Right cardiac atrium (tissue), 5 donors: ENCODE measurements at regions not wholly inside any gene's neighbourhood (a gene's known extent, or its start where the extent isn't known, plus 50 kb on each side); places are given as distances from the start of the nearest gene placed in this dataset.

Source experiments
- ATAC-seq, 2 donors: fragments of 200-7000 bp; cut with Tn5 transposase; one replicate each; pipeline versions ENCODE4 v1.8.0 to v1.9.1; 2020; ENCODE audit warnings: moderate library complexity in 2 of 2, mild to moderate bottlenecking in 1 of 2
- DNase-seq, 3 donors: peaks; one replicate each; pipeline ENCODE4 v3.0.0-alpha.2; 2020
- H3K27ac ChIP-seq: one replicate; pipeline ENCODE4 v1.5.1; 2013; ENCODE audit warnings: mild to moderate bottlenecking, low read length, control low read depth, moderate library complexity
- H3K27me3 ChIP-seq: one replicate; pipeline ENCODE4 v1.6.1; 2013; ENCODE audit not compliant: control insufficient read depth, insufficient read depth
- H3K4me1 ChIP-seq: one replicate; pipeline ENCODE4 v1.6.1; 2013; ENCODE audit warnings: low read length; ENCODE audit not compliant: control insufficient read depth, insufficient read depth
- H3K4me3 ChIP-seq: one replicate; pipeline ENCODE4 v1.5.1; 2013; ENCODE audit warnings: low read length, control low read depth
- H3K9me3 ChIP-seq: one replicate; pipeline ENCODE4 v1.6.1; 2013; ENCODE audit warnings: low read length; ENCODE audit not compliant: control insufficient read depth
- whole genome bisulfite sequencing: extraction: QIAGEN DNeasy Blood & Tissue Kit; methylation state at CpG from one replicate; pipeline ENCODE4 v1.1.7; 2013; 5-methylcytosine and 5-hydroxymethylcytosine counted together
- intact Hi-C, 4 donors: fragments of 100-400 bp; cut with DNase I; formaldehyde crosslinking; loops; one replicate each; pipeline versions ENCODE4 v1.11.0 to v1.14.0; 2022 to 2023
- donor health status: healthy with polysubstance abuse.
- donor health status: DM: no; HTN: yes; CAD: no.
- donor health status: DM: no; HTN: no; CAD: no.
- donor health status: DM: no; HTN: yes; CAD: no; lungs with severe emphysema.
- donor health status: DM: yes; HTN: yes; CAD: no.

DNA sequence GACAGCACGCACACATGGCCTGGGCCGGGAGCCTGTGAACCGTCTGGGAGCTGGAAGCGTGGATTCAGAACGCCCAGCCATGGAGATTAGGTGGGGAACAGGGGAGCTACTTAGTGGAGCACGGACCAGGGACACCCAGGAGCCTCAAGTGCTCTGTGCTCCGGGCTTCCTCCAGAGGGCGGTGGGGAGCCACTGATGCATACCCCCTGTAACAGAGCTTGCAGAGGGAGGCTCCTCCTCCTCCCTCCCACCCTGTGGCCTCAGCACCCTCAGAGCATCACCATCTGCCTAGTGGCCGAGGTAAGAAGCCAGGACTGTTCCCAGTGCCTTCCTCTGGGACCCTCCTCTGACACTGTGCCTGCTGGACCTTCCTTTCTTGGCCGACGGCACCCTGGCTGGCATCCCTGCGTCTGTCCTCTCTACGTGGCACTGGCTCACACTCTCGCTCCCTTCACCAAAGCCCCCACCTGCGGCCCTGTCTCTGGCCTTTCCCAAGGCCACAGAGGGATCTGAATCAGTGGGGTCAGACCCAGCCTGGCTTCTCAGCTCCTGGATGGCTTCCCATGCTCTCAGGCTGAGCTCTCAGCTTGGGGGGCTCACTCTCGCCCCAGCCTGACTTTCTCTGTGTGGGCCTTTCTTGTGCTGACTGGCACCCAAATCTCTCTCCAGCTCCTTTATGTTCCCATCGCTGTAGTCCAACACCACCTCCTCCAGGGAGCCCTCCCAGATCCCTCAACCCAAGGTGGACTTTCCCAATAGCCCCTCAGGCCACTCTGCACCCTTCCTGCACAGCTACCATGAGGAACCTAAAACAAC is 780.9 kb downstream of the BRD1 start:
- peak in 2 of 3 donors; percentile 61 to 79 for DNase-seq
- intact Hi-C loops = loop anchor here in 3 of 4 donors (5.0 kb wide), 2 partner anchors 256 to 261 kb away; no protein-coding TSS in a partner anchor
- no peaks in the 10 kb centered on the region for H3K9me3 ChIP-seq
- no peak overlapping the region for H3K27ac ChIP-seq
- H3K27me3 ChIP-seq = no peaks in the 10 kb centered on the region
- peak; percentile 63 to 90 for ATAC-seq
- H3K4me3 ChIP-seq = no peak overlapping the region
- H3K4me1 ChIP-seq = no peaks in the 10 kb centered on the region
- 46% methylated on average over 17 of the region's 17 CpGs for WGBS

DNA sequence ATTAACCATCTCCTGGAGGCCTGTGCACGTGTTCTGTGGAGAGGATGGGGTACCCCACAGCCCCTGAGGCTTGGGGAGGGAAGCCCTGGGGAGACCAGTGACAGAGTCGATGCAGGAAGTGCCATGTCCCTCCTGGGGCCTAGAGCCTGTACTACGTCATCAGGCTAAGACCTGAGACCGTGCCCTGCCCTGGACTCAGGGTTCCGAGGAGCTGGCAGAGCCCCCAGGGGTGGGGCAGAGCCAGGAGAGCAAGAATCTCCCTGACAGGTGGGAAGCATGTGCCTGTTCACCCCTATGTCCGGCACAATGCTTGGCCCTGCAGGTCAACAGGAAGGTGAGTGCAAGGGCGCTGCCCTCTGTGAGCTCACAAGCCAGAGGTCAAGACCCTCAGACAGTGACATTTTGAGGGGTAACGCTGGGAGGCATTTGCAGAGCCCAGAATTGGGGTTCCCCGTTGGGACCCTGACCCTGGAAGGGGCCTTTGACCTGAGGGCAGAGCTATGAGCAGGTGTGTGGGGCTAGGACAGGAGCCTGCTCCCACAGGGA is 781.6 kb downstream of the BRD1 start:
- no peaks in the 10 kb centered on the region for H3K4me1 ChIP-seq
- H3K27ac ChIP-seq = no peak overlapping the region
- 60% methylated on average over 9 of the region's 9 CpGs for WGBS
- no peaks in the 10 kb centered on the region for H3K9me3 ChIP-seq
- no peak for DNase-seq
- intact Hi-C loops = loop anchor here in 3 of 4 donors (5.0 kb wide), 2 partner anchors 256 to 261 kb away; no protein-coding TSS in a partner anchor
- peak in 1 of 2 donors; percentile 13 for ATAC-seq
- H3K27me3 ChIP-seq = no peaks in the 10 kb centered on the region
- no peak overlapping the region for H3K4me3 ChIP-seq

DNA sequence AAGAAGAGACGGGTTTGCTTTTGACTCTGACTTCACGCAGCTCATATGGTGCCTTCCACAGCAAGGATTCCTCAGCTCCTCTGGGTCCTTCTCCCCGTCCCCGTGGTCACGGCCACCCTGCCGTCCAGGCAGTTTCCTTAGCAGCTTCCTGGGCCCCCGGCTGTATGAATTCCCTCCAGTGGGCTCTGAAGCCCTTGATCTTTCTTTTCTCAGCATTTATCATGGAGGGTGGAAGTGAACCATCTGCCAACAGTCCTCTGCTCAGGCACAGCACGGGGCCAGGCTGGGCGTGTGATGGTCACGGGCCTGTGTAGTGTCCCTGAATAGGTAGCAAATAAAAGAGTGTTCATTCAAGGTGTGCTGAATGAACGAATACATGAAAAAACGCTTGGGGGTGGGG is 782.4 kb downstream of the BRD1 start:
- Histone ChIP-seq H3K9me3 (no peaks in the 10 kb centered on the region), H3K27me3 (no peaks in the 10 kb centered on the region), H3K4me1 (no peaks in the 10 kb centered on the region), H3K4me3 (no peak overlapping the region), H3K27ac (no peak overlapping the region)
- WGBS = 65% methylated on average over 12 of the region's 12 CpGs
- intact Hi-C loops = loop anchor here in 3 of 4 donors (5.0 kb wide), 2 partner anchors 257 to 262 kb away; no protein-coding TSS in a partner anchor
- DNase-seq (no peak), ATAC-seq (no peak)

- ATAC-seq (no peak), DNase-seq (no peak)
- Histone ChIP-seq H3K4me1 (no peaks in the 10 kb centered on the region), H3K27me3 (no peaks in the 10 kb centered on the region), H3K9me3 (no peaks in the 10 kb centered on the region), H3K27ac (no peak overlapping the region), H3K4me3 (no peak overlapping the region)
- 83% methylated on average over 12 of the region's 12 CpGs for WGBS
- intact Hi-C loops = loop anchor here in 3 of 4 donors (5.0 kb wide), 2 partner anchors 258 to 263 kb away; no protein-coding TSS in a partner anchor
These were observed 782.9 kb downstream of the BRD1 start for GRCh38 chr22:49044776-49045175.

DNA sequence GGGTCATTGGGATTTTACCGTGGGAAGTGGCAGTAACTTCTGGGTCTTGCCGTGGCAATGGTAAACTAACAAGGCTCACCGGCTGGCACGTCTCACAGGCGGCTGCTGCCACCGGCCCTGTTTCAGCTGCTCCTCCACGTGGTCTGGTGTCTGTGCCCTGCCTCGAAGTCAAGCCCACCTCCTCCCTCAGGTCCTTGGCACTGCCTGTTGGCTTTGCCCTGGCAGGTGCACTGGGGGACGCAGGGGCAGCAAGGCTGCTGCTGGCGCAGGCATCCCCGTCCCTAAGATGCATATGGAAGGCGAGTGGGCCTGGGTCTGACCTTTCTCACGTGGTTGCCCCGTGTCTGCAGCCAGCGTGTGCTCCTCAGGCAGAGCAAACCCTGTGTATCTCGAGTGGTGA is 783.6 kb downstream of the BRD1 start:
- no peaks in the 10 kb centered on the region for H3K4me1 ChIP-seq
- DNase-seq (no peak), ATAC-seq (no peak)
- H3K9me3 ChIP-seq = no peaks in the 10 kb centered on the region
- H3K4me3 ChIP-seq = no peak overlapping the region
- intact Hi-C loops = no loop called here
- 71% methylated on average over 16 of the region's 16 CpGs for WGBS
- no peak overlapping the region for H3K27ac ChIP-seq
- H3K27me3 ChIP-seq = no peaks in the 10 kb centered on the region

- no peaks in the 10 kb centered on the region for H3K4me1 ChIP-seq
- ATAC-seq (no peak), DNase-seq (no peak)
- H3K27me3 ChIP-seq = no peaks in the 10 kb centered on the region
- H3K9me3 ChIP-seq = no peaks in the 10 kb centered on the region
- no peak overlapping the region for H3K27ac ChIP-seq
- WGBS = 69% methylated on average over 28 of the region's 28 CpGs
- H3K4me3 ChIP-seq = no peak overlapping the region
- intact Hi-C loops = no loop called here
These were observed 784.5 kb downstream of the BRD1 start for GRCh38 chr22:49042877-49043859.

DNA sequence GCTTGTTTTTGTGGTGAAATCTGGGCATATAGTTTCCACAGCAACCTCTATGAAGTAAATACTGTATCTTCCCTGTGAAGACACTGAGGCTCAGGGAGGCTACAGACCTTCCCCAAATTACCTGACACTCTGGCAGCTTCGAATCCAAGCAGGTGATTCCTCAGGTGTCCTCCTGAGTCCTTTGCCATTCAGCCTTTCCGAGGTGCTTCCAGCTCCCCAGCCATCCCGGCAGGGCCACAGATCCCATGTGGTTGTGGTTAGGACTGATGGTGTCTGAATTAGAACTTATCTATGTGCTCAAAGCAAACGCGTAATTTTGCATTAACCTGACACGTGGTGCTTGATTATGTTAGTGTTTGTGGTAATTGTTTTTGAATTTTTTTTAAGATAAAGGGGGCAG is 785.6 kb downstream of the BRD1 start:
- Histone ChIP-seq H3K4me3 (no peak overlapping the region), H3K4me1 (no peaks in the 10 kb centered on the region), H3K9me3 (no peaks in the 10 kb centered on the region), H3K27ac (no peak overlapping the region), H3K27me3 (no peaks in the 10 kb centered on the region)
- intact Hi-C loops = no loop called here
- 71% methylated on average over 6 of the region's 6 CpGs for WGBS
- DNase-seq (no peak), ATAC-seq (no peak)

- Histone ChIP-seq H3K4me3 (no peak overlapping the region), H3K27ac (no peak overlapping the region), H3K27me3 (no peaks in the 10 kb centered on the region), H3K4me1 (no peaks in the 10 kb centered on the region), H3K9me3 (no peaks in the 10 kb centered on the region)
- WGBS = 86% methylated on average over 20 of the region's 20 CpGs
- intact Hi-C loops = no loop called here
- DNase-seq (no peak), ATAC-seq (no peak)
These were observed 786.8 kb downstream of the BRD1 start for GRCh38 chr22:49040754-49041467.

DNA sequence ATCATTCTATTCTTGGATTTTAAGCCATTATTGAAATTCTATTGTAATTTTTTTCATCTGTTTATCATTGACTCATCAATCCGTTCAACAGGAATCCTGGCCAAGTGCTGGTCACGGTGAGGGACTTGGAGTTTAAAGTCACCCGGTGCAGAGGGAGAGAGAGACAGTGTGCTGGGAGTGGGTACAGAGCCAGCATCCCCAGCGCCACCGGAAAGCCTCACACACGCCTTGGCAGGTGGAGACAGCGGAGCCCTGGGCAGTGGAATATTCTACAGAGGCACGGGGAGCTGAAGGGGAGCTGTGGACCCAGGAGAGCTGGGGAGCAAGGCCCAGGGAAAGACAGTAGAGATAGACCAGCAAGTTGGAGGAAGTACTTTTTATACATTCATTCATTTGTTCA is 787.6 kb downstream of the BRD1 start:
- Histone ChIP-seq H3K27me3 (no peaks in the 10 kb centered on the region), H3K27ac (no peak overlapping the region), H3K9me3 (no peaks in the 10 kb centered on the region), H3K4me3 (no peak overlapping the region), H3K4me1 (no peaks in the 10 kb centered on the region)
- 57% methylated on average over 8 of the region's 8 CpGs for WGBS
- DNase-seq = no peak
- ATAC-seq = no peak
- intact Hi-C loops = no loop called here

DNA sequence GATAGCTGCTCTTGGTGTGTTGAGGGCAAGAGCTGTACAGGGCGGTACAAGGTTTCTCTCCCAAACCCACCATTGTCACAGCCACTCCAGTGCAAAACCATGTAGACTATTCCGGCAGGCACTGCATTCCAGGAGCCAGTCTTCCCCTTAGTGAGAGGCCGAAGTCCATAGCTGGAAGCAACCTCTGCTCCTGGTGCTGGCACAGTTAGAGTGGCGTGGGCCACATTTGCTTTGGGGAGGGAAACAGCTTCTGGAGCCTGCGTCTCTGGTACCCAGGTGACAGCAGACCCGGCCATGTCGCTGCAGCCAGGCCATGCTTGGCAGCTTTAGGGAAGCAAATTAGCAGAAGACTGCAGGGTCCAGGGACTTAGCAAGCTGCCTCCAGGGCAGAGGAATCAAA is 788.0 kb downstream of the BRD1 start:
- 81% methylated on average over 7 of the region's 7 CpGs for WGBS
- Histone ChIP-seq H3K27ac (no peak overlapping the region), H3K27me3 (no peaks in the 10 kb centered on the region), H3K4me1 (no peaks in the 10 kb centered on the region), H3K4me3 (no peak overlapping the region), H3K9me3 (no peaks in the 10 kb centered on the region)
- DNase-seq = no peak
- ATAC-seq = no peak
- intact Hi-C loops = no loop called here
